ENCODE measurements at regions not wholly inside any gene's neighbourhood (a gene's known extent, or its start where the extent isn't known, plus 50 kb on each side); places are given as distances from the start of the nearest gene placed in this dataset.

- TF ChIP-seq, protein P1, sequence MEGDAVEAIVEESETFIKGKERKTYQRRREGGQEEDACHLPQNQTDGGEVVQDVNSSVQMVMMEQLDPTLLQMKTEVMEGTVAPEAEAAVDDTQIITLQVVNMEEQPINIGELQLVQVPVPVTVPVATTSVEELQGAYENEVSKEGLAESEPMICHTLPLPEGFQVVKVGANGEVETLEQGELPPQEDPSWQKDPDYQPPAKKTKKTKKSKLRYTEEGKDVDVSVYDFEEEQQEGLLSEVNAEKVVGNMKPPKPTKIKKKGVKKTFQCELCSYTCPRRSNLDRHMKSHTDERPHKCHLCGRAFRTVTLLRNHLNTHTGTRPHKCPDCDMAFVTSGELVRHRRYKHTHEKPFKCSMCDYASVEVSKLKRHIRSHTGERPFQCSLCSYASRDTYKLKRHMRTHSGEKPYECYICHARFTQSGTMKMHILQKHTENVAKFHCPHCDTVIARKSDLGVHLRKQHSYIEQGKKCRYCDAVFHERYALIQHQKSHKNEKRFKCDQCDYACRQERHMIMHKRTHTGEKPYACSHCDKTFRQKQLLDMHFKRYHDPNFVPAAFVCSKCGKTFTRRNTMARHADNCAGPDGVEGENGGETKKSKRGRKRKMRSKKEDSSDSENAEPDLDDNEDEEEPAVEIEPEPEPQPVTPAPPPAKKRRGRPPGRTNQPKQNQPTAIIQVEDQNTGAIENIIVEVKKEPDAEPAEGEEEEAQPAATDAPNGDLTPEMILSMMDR (IDR thresholded peaks at IDR 0.05): no peak
- no peak for TF ChIP-seq POLR2AphosphoS5 (IDR thresholded peaks at IDR 0.05; ENCODE audit: low read depth, low read length)
Measured at GRCh38 chr20:10861619-10862018, 187.8 kb upstream of the JAG1 start.

Data from Panc1 (cell line).